Fibroblast of the aortic adventitia (primary cell): ENCODE measurements at regions not wholly inside any gene's neighbourhood (a gene's known extent, or its start where the extent isn't known, plus 50 kb on each side); places are given as distances from the start of the nearest gene placed in this dataset.
"Not testable (repeated sequence)": the region's sequence is repeated elsewhere in the genome, so short reads cannot be mapped to it uniquely, and the experiment has no call there.

Experiments
- DNase-seq: peaks from one replicate; pipeline ENCODE4 v3.0.0-alpha.2; 2010; ENCODE audit warnings: low read depth
- H3K4me3 ChIP-seq: 2 replicates; pipeline ENCODE4 v1.5.1; 2011; ENCODE audit warnings: low read depth, mild to moderate bottlenecking, control low read depth, low read length, moderate library complexity
- TF ChIP-seq, protein P1 (sequence below): IDR thresholded peaks from 2 replicates; pipeline ENCODE4 v1.5.1; 2011; ENCODE audit warnings: mild to moderate bottlenecking, low read length, control low read depth, inconsistent platforms; ENCODE audit not compliant: insufficient read depth

DNA sequence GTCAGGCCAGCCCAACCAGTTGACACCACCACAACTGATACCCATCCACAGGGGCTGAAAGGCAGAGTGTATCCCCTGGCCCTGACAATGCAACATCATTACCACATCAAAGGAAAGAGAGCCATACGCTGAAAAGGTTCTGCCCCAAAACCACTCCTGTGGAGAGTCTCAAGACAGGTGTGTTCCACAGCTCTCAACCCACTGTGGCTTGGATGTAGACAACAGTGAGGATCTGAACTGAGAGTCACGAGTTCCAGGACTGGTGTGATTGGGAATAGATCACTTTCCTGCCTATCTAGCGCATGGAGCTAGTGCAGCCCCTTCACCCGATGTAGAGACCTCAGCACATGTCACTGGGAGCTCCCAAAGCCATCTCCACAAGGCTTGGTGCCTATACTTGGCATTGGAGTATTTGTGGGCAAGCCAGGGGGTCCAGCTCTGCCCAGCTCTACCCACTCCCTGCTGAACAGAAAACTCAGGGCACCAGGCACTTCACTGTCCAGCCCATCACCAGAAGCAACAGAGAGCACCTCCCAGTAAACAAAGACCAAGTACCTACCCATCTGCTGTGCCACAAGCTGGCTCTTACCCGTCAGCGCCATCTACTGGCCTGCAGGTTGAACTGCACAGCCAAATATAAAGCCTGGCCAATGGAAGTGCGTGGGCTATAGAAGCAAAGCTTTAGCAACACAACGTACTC lies 579.5 kb downstream of the UQCRFS1 start:
- no peak overlapping the region for H3K4me3 ChIP-seq
- TF ChIP-seq, protein P1, sequence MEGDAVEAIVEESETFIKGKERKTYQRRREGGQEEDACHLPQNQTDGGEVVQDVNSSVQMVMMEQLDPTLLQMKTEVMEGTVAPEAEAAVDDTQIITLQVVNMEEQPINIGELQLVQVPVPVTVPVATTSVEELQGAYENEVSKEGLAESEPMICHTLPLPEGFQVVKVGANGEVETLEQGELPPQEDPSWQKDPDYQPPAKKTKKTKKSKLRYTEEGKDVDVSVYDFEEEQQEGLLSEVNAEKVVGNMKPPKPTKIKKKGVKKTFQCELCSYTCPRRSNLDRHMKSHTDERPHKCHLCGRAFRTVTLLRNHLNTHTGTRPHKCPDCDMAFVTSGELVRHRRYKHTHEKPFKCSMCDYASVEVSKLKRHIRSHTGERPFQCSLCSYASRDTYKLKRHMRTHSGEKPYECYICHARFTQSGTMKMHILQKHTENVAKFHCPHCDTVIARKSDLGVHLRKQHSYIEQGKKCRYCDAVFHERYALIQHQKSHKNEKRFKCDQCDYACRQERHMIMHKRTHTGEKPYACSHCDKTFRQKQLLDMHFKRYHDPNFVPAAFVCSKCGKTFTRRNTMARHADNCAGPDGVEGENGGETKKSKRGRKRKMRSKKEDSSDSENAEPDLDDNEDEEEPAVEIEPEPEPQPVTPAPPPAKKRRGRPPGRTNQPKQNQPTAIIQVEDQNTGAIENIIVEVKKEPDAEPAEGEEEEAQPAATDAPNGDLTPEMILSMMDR: peak; percentile 98
- peak; percentile 78 for DNase-seq

DNA sequence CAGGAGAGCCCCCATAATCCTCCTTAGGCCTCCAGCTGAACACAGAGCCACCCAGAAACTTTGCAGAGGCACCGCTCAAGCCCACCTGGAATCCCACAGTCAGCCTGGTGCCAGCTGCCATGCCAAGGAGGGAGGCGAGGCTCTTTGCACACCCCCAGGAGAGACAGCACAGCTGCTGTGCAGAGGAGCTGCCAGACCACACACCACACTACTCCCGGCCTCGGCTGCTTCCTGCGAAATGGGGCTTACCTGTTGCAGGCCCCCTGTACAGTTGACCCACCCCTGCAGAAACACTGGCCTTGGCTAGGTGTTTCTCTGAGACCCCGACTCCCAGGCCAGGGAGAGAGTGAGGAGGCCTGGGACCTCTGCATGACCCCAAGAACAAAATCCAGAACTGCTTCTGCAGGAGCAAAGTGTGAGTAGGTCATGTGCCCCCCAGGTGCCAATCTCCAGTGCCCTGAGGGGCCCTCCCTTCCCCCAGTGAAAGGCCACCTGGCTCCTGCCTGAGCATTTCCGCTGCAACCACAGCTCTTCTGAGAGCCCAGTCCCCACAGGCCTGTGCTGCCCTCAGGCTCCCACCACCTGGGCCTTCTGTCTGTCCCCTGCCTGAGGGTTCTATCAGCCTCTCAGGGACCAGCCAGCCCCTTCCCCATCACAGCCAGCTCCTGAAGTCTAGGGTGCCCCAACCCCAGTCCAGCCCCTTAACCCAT lies 580.4 kb downstream of the UQCRFS1 start:
- H3K4me3 ChIP-seq: no peak overlapping the region
- no peak for DNase-seq
- TF ChIP-seq, protein P1: no peak

DNA sequence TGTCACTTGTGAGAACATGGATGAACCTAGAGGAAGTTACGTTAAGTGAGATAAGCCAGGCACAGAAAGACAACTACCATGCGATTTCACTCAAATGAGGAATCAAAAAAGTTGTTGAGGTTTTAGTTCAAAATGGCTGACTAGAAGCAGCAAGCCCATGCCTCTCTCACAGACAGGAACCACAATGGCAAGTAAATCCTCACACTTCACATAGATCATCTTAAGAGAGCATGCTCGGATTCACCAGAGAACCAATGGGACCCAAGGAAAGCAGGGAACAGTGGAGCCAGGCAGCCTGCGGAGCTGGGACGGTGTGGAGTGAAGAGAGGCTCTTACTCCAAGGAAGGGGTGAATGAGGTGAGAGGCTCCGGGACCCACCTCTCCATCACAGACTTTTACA lies 581.0 kb downstream of the UQCRFS1 start:
- TF ChIP-seq, protein P1: no peak
- DNase-seq: no peak
- H3K4me3 ChIP-seq: no peak overlapping the region

DNA sequence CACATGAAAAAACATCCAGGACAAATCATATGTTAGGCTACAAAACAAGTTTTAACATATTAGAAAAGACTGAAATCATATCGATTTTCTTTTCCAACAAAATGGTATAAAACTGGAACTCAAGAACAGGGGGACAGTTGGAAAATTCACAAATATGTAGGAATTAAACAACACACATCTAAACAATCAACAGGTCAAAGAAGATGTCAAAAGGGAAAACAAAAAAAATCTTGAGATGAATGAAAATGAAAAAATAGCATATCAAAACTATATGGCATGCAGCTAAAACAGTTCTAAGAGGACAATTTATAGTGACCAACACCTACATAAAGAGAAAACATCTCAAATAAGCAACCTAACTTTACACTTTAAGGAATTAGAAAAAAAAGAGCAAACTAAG lies 585.3 kb downstream of the UQCRFS1 start:
- DNase-seq: no peak
- H3K4me3 ChIP-seq: no peak overlapping the region
- TF ChIP-seq, protein P1: no peak

DNA sequence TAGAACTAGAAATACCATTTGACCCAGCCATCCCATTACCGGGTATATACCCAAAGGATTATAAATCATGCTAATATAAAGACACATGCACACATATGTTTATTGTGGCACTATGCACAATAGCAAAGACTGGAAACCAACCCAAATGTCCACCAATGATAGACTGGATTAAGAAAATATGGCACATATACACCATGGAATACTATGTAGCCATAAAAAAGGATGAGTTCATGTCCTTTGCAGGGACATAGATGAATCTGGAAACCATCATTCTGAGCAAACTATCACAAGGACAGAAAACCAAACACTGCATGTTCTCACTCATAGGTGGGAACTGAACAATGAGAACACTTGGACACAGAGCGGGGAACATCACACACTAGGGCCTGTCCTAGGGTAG lies 586.5 kb downstream of the UQCRFS1 start:
- DNase-seq, H3K4me3 ChIP-seq: not testable (repeated sequence)

DNA sequence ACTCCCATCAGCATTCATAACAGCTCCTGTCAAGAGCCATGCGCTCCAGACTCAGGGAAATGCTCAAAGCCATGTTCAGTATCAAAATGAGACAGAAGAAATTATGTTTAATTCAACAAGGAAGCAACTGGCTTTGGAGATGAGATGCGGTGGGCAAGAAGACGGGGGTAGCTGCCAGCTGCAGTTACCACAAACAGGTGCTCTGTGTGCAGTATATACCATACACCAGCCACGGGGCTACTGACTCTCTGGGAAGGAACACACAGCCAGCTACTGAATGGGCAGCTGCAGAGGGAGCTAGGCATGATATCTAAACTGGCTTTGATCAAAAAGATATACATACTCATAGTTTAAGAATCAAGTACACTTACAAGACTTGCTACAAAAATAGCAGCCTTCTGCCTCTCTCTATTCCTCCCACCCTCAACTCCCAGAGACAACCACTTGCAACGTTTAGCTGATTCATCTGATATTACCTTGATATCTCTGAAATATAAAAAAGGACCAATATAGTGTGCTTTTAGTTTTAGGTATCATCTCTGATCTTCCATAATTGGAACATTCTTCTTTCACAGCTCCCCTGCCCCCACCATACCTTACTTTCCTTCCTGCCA lies 593.0 kb downstream of the UQCRFS1 start:
- TF ChIP-seq, protein P1: no peak
- no peak for DNase-seq
- no peak overlapping the region for H3K4me3 ChIP-seq

DNA sequence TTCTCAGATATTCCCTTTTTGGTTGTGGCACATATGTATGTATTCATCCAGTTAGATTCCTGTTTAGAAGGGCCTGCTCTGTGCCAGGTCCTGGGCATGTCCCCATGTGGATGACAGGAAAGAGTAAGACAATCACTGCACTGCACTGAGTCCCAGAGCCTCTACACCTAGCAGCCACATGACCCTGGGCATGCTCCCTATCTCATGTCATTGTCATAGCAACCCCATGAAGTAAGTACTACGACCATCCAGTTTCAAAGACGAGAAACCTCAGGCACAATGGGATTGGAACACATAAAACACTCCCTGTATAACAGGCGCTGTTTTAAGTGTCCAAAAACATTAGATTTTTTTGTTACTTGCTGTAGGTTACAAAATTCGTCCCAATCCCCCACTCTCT lies 594.4 kb downstream of the UQCRFS1 start:
- TF ChIP-seq, protein P1: no peak
- no peak for DNase-seq
- no peak overlapping the region for H3K4me3 ChIP-seq
